ENCODE measurements at regions not wholly inside any gene's neighbourhood (a gene's known extent, or its start where the extent isn't known, plus 50 kb on each side); places are given as distances from the start of the nearest gene placed in this dataset.

GRCh38 chr11:27287205-27287604 lies 75.8 kb downstream of the CCDC34 start:
- no peak overlapping the region for H3K4me3 ChIP-seq (ENCODE audit: low read depth, low read length)
- H3K4me1 Mint-ChIP-seq = peaks cover 0 to under 1% (median 0%) of the 10 kb centered on the region in 4 donors
- peaks cover 0 to 20% (median 5%) of the 10 kb centered on the region in 7 donors for H3K9me3 Mint-ChIP-seq
- peaks cover 7 to 15% of the 10 kb centered on the region in 2 experiments for H3K9me3 ChIP-seq (ENCODE audit: control insufficient read depth in 2 of 2, low read length in 2 of 2)
- no peak overlapping the region for H3K4me3 Mint-ChIP-seq
- H3K4me1 ChIP-seq (ENCODE audit: control insufficient read depth, insufficient read depth, low read length, poor library complexity, severe bottlenecking) = no peaks in the 10 kb centered on the region
- H3K27ac Mint-ChIP-seq = no peak overlapping the region
- no peaks in the 10 kb centered on the region for H3K36me3 ChIP-seq (ENCODE audit: control insufficient read depth, insufficient read depth, low read length)
- no peaks in the 10 kb centered on the region for H3K36me3 Mint-ChIP-seq
- DNase-seq (no peak), ATAC-seq (ENCODE audit: low read depth in 2 of 2) (no peak)
- no peaks in the 10 kb centered on the region for H3K27me3 ChIP-seq (ENCODE audit: control insufficient read depth, insufficient read depth, low read length)
- peaks cover 6% of the 10 kb centered on the region for H3K27me3 Mint-ChIP-seq
- H3K27ac ChIP-seq (ENCODE audit: insufficient read depth, low read length, poor library complexity, severe bottlenecking) = no peak overlapping the region

GRCh38 chr11:27285761-27286160 lies 77.3 kb downstream of the CCDC34 start:
- Mint-ChIP-seq H3K4me3 (no peak overlapping the region), H3K36me3 (no peaks in the 10 kb centered on the region), H3K9me3 (peaks cover 0 to 8% (median 2%) of the 10 kb centered on the region in 7 donors), H3K27ac (no peak overlapping the region), H3K27me3 (peaks cover 11% of the 10 kb centered on the region), H3K4me1 (peaks cover 0 to 6% (median 0%) of the 10 kb centered on the region in 4 donors)
- H3K27ac ChIP-seq (ENCODE audit: insufficient read depth, low read length, poor library complexity, severe bottlenecking) = no peak overlapping the region
- H3K4me3 ChIP-seq (ENCODE audit: low read depth, low read length) = no peak overlapping the region
- no peak for ATAC-seq (ENCODE audit: low read depth in 2 of 2)
- no peaks in the 10 kb centered on the region for H3K27me3 ChIP-seq (ENCODE audit: control insufficient read depth, insufficient read depth, low read length)
- no peaks in the 10 kb centered on the region for H3K36me3 ChIP-seq (ENCODE audit: control insufficient read depth, insufficient read depth, low read length)
- no peak for DNase-seq
- H3K4me1 ChIP-seq (ENCODE audit: control insufficient read depth, insufficient read depth, low read length, poor library complexity, severe bottlenecking) = no peaks in the 10 kb centered on the region
- H3K9me3 ChIP-seq (ENCODE audit: control insufficient read depth in 2 of 2, low read length in 2 of 2) = peaks cover 0 to 3% of the 10 kb centered on the region in 2 experiments

- Histone ChIP-seq H3K36me3 (ENCODE audit: control insufficient read depth, insufficient read depth, low read length) (no peaks in the 10 kb centered on the region), H3K27me3 (ENCODE audit: control insufficient read depth, insufficient read depth, low read length) (no peaks in the 10 kb centered on the region), H3K9me3 (ENCODE audit: control insufficient read depth in 2 of 2, low read length in 2 of 2) (no peaks in the 10 kb centered on the region), H3K4me3 (ENCODE audit: low read depth, low read length) (no peak overlapping the region), H3K27ac (ENCODE audit: insufficient read depth, low read length, poor library complexity, severe bottlenecking) (no peak overlapping the region), H3K4me1 (ENCODE audit: control insufficient read depth, insufficient read depth, low read length, poor library complexity, severe bottlenecking) (no peaks in the 10 kb centered on the region)
- no peak overlapping the region for H3K4me3 Mint-ChIP-seq
- peaks cover 6% of the 10 kb centered on the region for H3K27me3 Mint-ChIP-seq
- H3K9me3 Mint-ChIP-seq = no peaks in the 10 kb centered on the region
- no peaks in the 10 kb centered on the region for H3K36me3 Mint-ChIP-seq
- DNase-seq (no peak), ATAC-seq (ENCODE audit: low read depth in 2 of 2) (no peak)
- H3K4me1 Mint-ChIP-seq = peaks cover 0 to 6% (median 0%) of the 10 kb centered on the region in 4 donors
- no peak overlapping the region for H3K27ac Mint-ChIP-seq
These were observed 80.2 kb downstream of the CCDC34 start for GRCh38 chr11:27282806-27283205.

- H3K27me3 ChIP-seq (ENCODE audit: control insufficient read depth, insufficient read depth, low read length) = no peaks in the 10 kb centered on the region
- H3K27ac ChIP-seq (ENCODE audit: insufficient read depth, low read length, poor library complexity, severe bottlenecking) = no peak overlapping the region
- Mint-ChIP-seq H3K27ac (no peak overlapping the region), H3K27me3 (peaks cover 6% of the 10 kb centered on the region), H3K9me3 (peaks cover 0 to 2% (median 0%) of the 10 kb centered on the region in 7 donors), H3K4me1 (peaks cover 0 to 6% (median 0%) of the 10 kb centered on the region in 4 donors), H3K36me3 (no peaks in the 10 kb centered on the region), H3K4me3 (no peak overlapping the region)
- ATAC-seq (ENCODE audit: low read depth in 2 of 2) (no peak), DNase-seq (no peak)
- H3K4me1 ChIP-seq (ENCODE audit: control insufficient read depth, insufficient read depth, low read length, poor library complexity, severe bottlenecking) = no peaks in the 10 kb centered on the region
- H3K9me3 ChIP-seq (ENCODE audit: control insufficient read depth in 2 of 2, low read length in 2 of 2) = no peaks in the 10 kb centered on the region
- no peak overlapping the region for H3K4me3 ChIP-seq (ENCODE audit: low read depth, low read length)
- no peaks in the 10 kb centered on the region for H3K36me3 ChIP-seq (ENCODE audit: control insufficient read depth, insufficient read depth, low read length)
These were observed 81.0 kb downstream of the CCDC34 start for GRCh38 chr11:27281740-27282590.

GRCh38 chr11:27281276-27281675 lies 81.7 kb downstream of the CCDC34 start:
- Histone ChIP-seq H3K4me1 (ENCODE audit: control insufficient read depth, insufficient read depth, low read length, poor library complexity, severe bottlenecking) (no peaks in the 10 kb centered on the region), H3K27me3 (ENCODE audit: control insufficient read depth, insufficient read depth, low read length) (no peaks in the 10 kb centered on the region), H3K36me3 (ENCODE audit: control insufficient read depth, insufficient read depth, low read length) (no peaks in the 10 kb centered on the region), H3K9me3 (ENCODE audit: control insufficient read depth in 2 of 2, low read length in 2 of 2) (no peaks in the 10 kb centered on the region), H3K4me3 (ENCODE audit: low read depth, low read length) (no peak overlapping the region), H3K27ac (ENCODE audit: insufficient read depth, low read length, poor library complexity, severe bottlenecking) (no peak overlapping the region)
- Mint-ChIP-seq H3K27me3 (peaks cover 6% of the 10 kb centered on the region), H3K27ac (no peak overlapping the region), H3K4me1 (peaks cover 0 to 6% (median 0%) of the 10 kb centered on the region in 4 donors), H3K9me3 (peaks cover 0 to 2% (median 0%) of the 10 kb centered on the region in 7 donors), H3K4me3 (no peak overlapping the region), H3K36me3 (no peaks in the 10 kb centered on the region)
- DNase-seq = no peak
- ATAC-seq (ENCODE audit: low read depth in 2 of 2) = no peak

GRCh38 chr11:27280140-27280539 lies 82.9 kb downstream of the CCDC34 start:
- Histone ChIP-seq H3K36me3 (ENCODE audit: control insufficient read depth, insufficient read depth, low read length) (no peaks in the 10 kb centered on the region), H3K27ac (ENCODE audit: insufficient read depth, low read length, poor library complexity, severe bottlenecking) (no peak overlapping the region), H3K4me1 (ENCODE audit: control insufficient read depth, insufficient read depth, low read length, poor library complexity, severe bottlenecking) (no peaks in the 10 kb centered on the region), H3K9me3 (ENCODE audit: control insufficient read depth in 2 of 2, low read length in 2 of 2) (no peaks in the 10 kb centered on the region), H3K27me3 (ENCODE audit: control insufficient read depth, insufficient read depth, low read length) (no peaks in the 10 kb centered on the region), H3K4me3 (ENCODE audit: low read depth, low read length) (no peak overlapping the region)
- Mint-ChIP-seq H3K36me3 (no peaks in the 10 kb centered on the region), H3K4me1 (peaks cover 0 to 6% (median 0%) of the 10 kb centered on the region in 4 donors), H3K4me3 (no peak overlapping the region), H3K9me3 (peaks cover 0 to 2% (median 0%) of the 10 kb centered on the region in 7 donors), H3K27ac (no peak overlapping the region), H3K27me3 (peaks cover 6% of the 10 kb centered on the region)
- DNase-seq = no peak
- no peak for ATAC-seq (ENCODE audit: low read depth in 2 of 2)

GRCh38 chr11:27279460-27279859 lies 83.6 kb downstream of the CCDC34 start:
- DNase-seq = no peak
- peaks cover 0 to 2% (median 0%) of the 10 kb centered on the region in 7 donors for H3K9me3 Mint-ChIP-seq
- no peak for ATAC-seq (ENCODE audit: low read depth in 2 of 2)

GRCh38 chr11:27277843-27278242 lies 85.2 kb downstream of the CCDC34 start:
- ATAC-seq (ENCODE audit: low read depth in 2 of 2) = no peak
- no peak overlapping the region for H3K4me3 Mint-ChIP-seq
- Histone ChIP-seq H3K27me3 (ENCODE audit: control insufficient read depth, insufficient read depth, low read length) (no peaks in the 10 kb centered on the region), H3K4me3 (ENCODE audit: low read depth, low read length) (no peak overlapping the region), H3K9me3 (ENCODE audit: control insufficient read depth in 2 of 2, low read length in 2 of 2) (no peaks in the 10 kb centered on the region), H3K27ac (ENCODE audit: insufficient read depth, low read length, poor library complexity, severe bottlenecking) (no peak overlapping the region), H3K4me1 (ENCODE audit: control insufficient read depth, insufficient read depth, low read length, poor library complexity, severe bottlenecking) (no peaks in the 10 kb centered on the region), H3K36me3 (ENCODE audit: control insufficient read depth, insufficient read depth, low read length) (no peaks in the 10 kb centered on the region)
- H3K9me3 Mint-ChIP-seq = peaks cover 0 to 5% (median 0%) of the 10 kb centered on the region in 7 donors
- no peak for DNase-seq
- H3K27ac Mint-ChIP-seq = no peak overlapping the region
- H3K36me3 Mint-ChIP-seq = no peaks in the 10 kb centered on the region
- H3K27me3 Mint-ChIP-seq = peaks cover 6% of the 10 kb centered on the region
- H3K4me1 Mint-ChIP-seq = peaks cover 0 to 6% (median 0%) of the 10 kb centered on the region in 4 donors

More at GRCh38 chr11:27279460-27279859, 83.6 kb downstream of the CCDC34 start:
- no peak overlapping the region for H3K4me3 ChIP-seq (ENCODE audit: low read depth, low read length)
- H3K27me3 ChIP-seq (ENCODE audit: control insufficient read depth, insufficient read depth, low read length) = no peaks in the 10 kb centered on the region
- peaks cover 6% of the 10 kb centered on the region for H3K27me3 Mint-ChIP-seq
- H3K27ac ChIP-seq (ENCODE audit: insufficient read depth, low read length, poor library complexity, severe bottlenecking) = no peak overlapping the region
- H3K9me3 ChIP-seq (ENCODE audit: control insufficient read depth in 2 of 2, low read length in 2 of 2) = no peaks in the 10 kb centered on the region
- H3K27ac Mint-ChIP-seq = no peak overlapping the region
- H3K36me3 Mint-ChIP-seq = no peaks in the 10 kb centered on the region
- peaks cover 0 to 6% (median 0%) of the 10 kb centered on the region in 4 donors for H3K4me1 Mint-ChIP-seq
- no peak overlapping the region for H3K4me3 Mint-ChIP-seq
- H3K36me3 ChIP-seq (ENCODE audit: control insufficient read depth, insufficient read depth, low read length) = no peaks in the 10 kb centered on the region
- no peaks in the 10 kb centered on the region for H3K4me1 ChIP-seq (ENCODE audit: control insufficient read depth, insufficient read depth, low read length, poor library complexity, severe bottlenecking)

Measured in CD4-positive, CD25-positive, alpha-beta regulatory T cell (primary cell).